ENCODE measurements at regions not wholly inside any gene's neighbourhood (a gene's known extent, or its start where the extent isn't known, plus 50 kb on each side); places are given as distances from the start of the nearest gene placed in this dataset.

DNA sequence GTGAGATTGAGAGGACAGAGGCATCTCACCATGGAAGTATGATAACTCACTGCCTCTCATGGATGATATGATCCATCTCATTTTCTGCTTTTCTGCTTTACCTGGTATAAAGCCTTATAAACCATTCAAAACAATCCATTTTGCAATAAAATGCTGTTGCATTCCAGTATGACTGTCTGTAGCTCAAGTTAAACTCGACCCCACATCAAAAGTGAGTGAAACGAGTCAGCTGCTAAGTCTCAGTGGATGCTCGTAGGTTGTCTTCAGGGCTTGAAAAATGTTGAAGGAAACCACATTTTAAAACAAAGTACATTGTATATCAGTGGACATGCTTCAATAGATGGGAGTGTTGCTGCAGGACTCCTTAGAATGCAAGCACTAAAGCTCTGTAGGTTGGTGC, 839.0 kb downstream of the TUSC7 start:
- Histone ChIP-seq H3K4me3 (ENCODE audit: low read length) (no peak overlapping the region), H3K27me3 (ENCODE audit: control insufficient read depth, insufficient read depth, low read length, poor library complexity, severe bottlenecking) (no peaks in the 10 kb centered on the region), H3K36me3 (ENCODE audit: control insufficient read depth, insufficient read depth, low read length) (no peaks in the 10 kb centered on the region), H3K27ac (ENCODE audit: low read depth, low read length) (no peak overlapping the region), H3K9ac (ENCODE audit: extremely low read depth, low read length, poor library complexity, severe bottlenecking) (no peak overlapping the region), H3K4me1 (ENCODE audit: control insufficient read depth, insufficient read depth, low read length) (no peaks in the 10 kb centered on the region), H3K9me3 (ENCODE audit: control insufficient read depth, low read length) (no peaks in the 10 kb centered on the region)
- TF ChIP-seq CTCF (conservative IDR thresholded peaks at IDR 0.05): no peak
- peaks cover 19% of the 10 kb centered on the region for H3K4me1 Mint-ChIP-seq
- H3K9me3 Mint-ChIP-seq: no peaks in the 10 kb centered on the region
- no peak for DNase-seq
- no peak overlapping the region for H3K4me3 Mint-ChIP-seq
- H3K27ac Mint-ChIP-seq: no peak overlapping the region
- 96% methylated on average over 3 of the region's 3 CpGs; no CpG with 5 or more reads in 1 of the 2 experiments for WGBS, 2 experiments (ENCODE audit: insufficient coverage in 1 of 2, insufficient read length in 1 of 2)
- H3K36me3 Mint-ChIP-seq (ENCODE audit: low read depth): no peaks in the 10 kb centered on the region
- H3K27me3 Mint-ChIP-seq (ENCODE audit: insufficient read depth): no peaks in the 10 kb centered on the region

GRCh38 chr3:117549716-117550115, 840.1 kb downstream of the TUSC7 start:
- Histone ChIP-seq H3K27ac (ENCODE audit: low read depth, low read length) (no peak overlapping the region), H3K9ac (ENCODE audit: extremely low read depth, low read length, poor library complexity, severe bottlenecking) (no peak overlapping the region), H3K36me3 (ENCODE audit: control insufficient read depth, insufficient read depth, low read length) (no peaks in the 10 kb centered on the region), H3K27me3 (ENCODE audit: control insufficient read depth, insufficient read depth, low read length, poor library complexity, severe bottlenecking) (no peaks in the 10 kb centered on the region), H3K4me3 (ENCODE audit: low read length) (no peak overlapping the region), H3K9me3 (ENCODE audit: control insufficient read depth, low read length) (no peaks in the 10 kb centered on the region), H3K4me1 (ENCODE audit: control insufficient read depth, insufficient read depth, low read length) (no peaks in the 10 kb centered on the region)
- peak; percentile 53 for TF ChIP-seq CTCF (conservative IDR thresholded peaks at IDR 0.05)
- Mint-ChIP-seq H3K27me3 (ENCODE audit: insufficient read depth) (no peaks in the 10 kb centered on the region), H3K36me3 (ENCODE audit: low read depth) (no peaks in the 10 kb centered on the region), H3K9me3 (peaks cover 3% of the 10 kb centered on the region), H3K4me1 (peaks cover 19% of the 10 kb centered on the region), H3K4me3 (no peak overlapping the region), H3K27ac (no peak overlapping the region)
- no peak for DNase-seq
- WGBS, 2 experiments (ENCODE audit: insufficient coverage in 1 of 2, insufficient read length in 1 of 2): 100% methylated on average over 1 of the region's 2 CpGs; no CpG with 5 or more reads in 1 of the 2 experiments

DNA sequence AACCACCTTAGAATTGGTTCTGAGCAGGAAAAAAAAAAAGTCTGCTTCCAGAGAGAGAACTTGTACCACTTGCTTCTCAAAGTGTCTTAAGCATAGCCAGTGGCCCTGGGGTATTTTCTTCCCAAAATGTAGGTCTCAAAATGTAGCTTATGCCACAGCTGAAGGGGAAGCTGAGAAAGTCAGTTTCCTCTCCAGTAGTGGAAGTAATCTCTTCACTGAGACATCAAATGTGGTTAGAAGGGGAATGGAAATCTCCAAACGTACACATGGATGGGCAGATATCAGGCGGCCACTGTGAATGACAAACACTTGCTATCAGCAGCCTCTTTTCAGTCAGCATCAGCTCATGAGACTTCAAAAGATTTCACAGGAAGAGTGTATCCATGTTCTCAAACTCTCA, 841.2 kb downstream of the TUSC7 start:
- no peaks in the 10 kb centered on the region for H3K36me3 Mint-ChIP-seq (ENCODE audit: low read depth)
- no peaks in the 10 kb centered on the region for H3K4me1 ChIP-seq (ENCODE audit: control insufficient read depth, insufficient read depth, low read length)
- peaks cover 3% of the 10 kb centered on the region for H3K9me3 Mint-ChIP-seq
- 63 to 80% methylated on average over 2 of the region's 2 CpGs for WGBS, 2 experiments (ENCODE audit: insufficient coverage in 1 of 2, insufficient read length in 1 of 2)
- H3K4me3 ChIP-seq (ENCODE audit: low read length): no peak overlapping the region
- H3K27me3 Mint-ChIP-seq (ENCODE audit: insufficient read depth): no peaks in the 10 kb centered on the region
- H3K9ac ChIP-seq (ENCODE audit: extremely low read depth, low read length, poor library complexity, severe bottlenecking): no peak overlapping the region
- H3K4me1 Mint-ChIP-seq: peaks cover 19% of the 10 kb centered on the region
- DNase-seq: no peak
- no peak overlapping the region for H3K27ac Mint-ChIP-seq
- no peak overlapping the region for H3K4me3 Mint-ChIP-seq
- no peaks in the 10 kb centered on the region for H3K9me3 ChIP-seq (ENCODE audit: control insufficient read depth, low read length)
- no peaks in the 10 kb centered on the region for H3K36me3 ChIP-seq (ENCODE audit: control insufficient read depth, insufficient read depth, low read length)
- no peak for TF ChIP-seq CTCF (conservative IDR thresholded peaks at IDR 0.05)
- no peak overlapping the region for H3K27ac ChIP-seq (ENCODE audit: low read depth, low read length)
- H3K27me3 ChIP-seq (ENCODE audit: control insufficient read depth, insufficient read depth, low read length, poor library complexity, severe bottlenecking): no peaks in the 10 kb centered on the region

All from endodermal cell (in vitro differentiated cells).